ENCODE measurements at regions not wholly inside any gene's neighbourhood (a gene's known extent, or its start where the extent isn't known, plus 50 kb on each side); places are given as distances from the start of the nearest gene placed in this dataset.
"Not testable (repeated sequence)": the region's sequence is repeated elsewhere in the genome, so short reads cannot be mapped to it uniquely, and the experiment has no call there.

DNA sequence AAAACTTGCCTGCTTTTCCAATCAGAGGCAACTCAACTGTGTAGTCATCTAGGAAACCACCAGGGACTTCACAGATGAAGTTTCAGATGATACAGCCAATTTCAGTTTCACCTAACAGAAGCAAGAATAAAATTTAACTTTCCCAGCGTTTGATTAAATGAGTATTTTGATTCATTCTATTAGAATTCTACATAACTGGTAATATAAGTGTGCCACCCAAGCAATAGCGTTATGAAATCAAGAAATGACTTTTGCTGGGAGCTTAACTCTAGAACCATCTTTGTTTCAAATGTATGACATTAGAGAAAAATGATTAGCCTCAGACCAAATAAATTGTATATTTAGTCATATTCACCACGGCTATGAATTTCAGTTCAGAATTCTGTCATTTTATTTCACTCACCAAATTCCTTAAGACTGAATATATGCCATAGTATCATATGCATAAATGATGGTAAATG lies 239.3 kb downstream of the NRIP1 start:
- no peaks in the 10 kb centered on the region for H3K4me1 ChIP-seq (ENCODE audit: control insufficient read depth, insufficient read depth, low read length)
- H3K4me3 ChIP-seq (ENCODE audit: low read length): no peak overlapping the region
- no peaks in the 10 kb centered on the region for H3K27me3 ChIP-seq (ENCODE audit: control insufficient read depth, insufficient read depth)
- no peak for ATAC-seq
- intact Hi-C loops (cut with DNase I): no loop called here
- no peaks in the 10 kb centered on the region for H3K9me3 ChIP-seq (ENCODE audit: control insufficient read depth, low read length)
- DNase-seq: no peak
- no peak overlapping the region for H3K27ac ChIP-seq (ENCODE audit: low read length)
- 90% methylated on average over 3 of the region's 3 CpGs for WGBS

- H3K27ac ChIP-seq (ENCODE audit: low read length): no peak overlapping the region
Observed at GRCh38 chr21:14824126-14824525, 240.7 kb downstream of the NRIP1 start.

GRCh38 chr21:14817311-14817710 lies 247.5 kb downstream of the NRIP1 start:
- intact Hi-C loops (cut with DNase I): no loop called here
- no peaks in the 10 kb centered on the region for H3K9me3 ChIP-seq (ENCODE audit: control insufficient read depth, low read length)
- WGBS: 42% methylated on average over 1 of the region's 1 CpG
- H3K27ac ChIP-seq (ENCODE audit: low read length): no peak overlapping the region
- no peak for ATAC-seq
- H3K27me3 ChIP-seq (ENCODE audit: control insufficient read depth, insufficient read depth): no peaks in the 10 kb centered on the region
- H3K4me1 ChIP-seq (ENCODE audit: control insufficient read depth, insufficient read depth, low read length): no peaks in the 10 kb centered on the region
- DNase-seq: no peak
- H3K4me3 ChIP-seq (ENCODE audit: low read length): no peak overlapping the region

More at GRCh38 chr21:14824126-14824525, 240.7 kb downstream of the NRIP1 start:
- 86% methylated on average over 3 of the region's 3 CpGs for WGBS
- Histone ChIP-seq H3K27me3 (ENCODE audit: control insufficient read depth, insufficient read depth) (no peaks in the 10 kb centered on the region), H3K4me3 (ENCODE audit: low read length) (no peak overlapping the region), H3K4me1 (ENCODE audit: control insufficient read depth, insufficient read depth, low read length) (no peaks in the 10 kb centered on the region), H3K9me3 (ENCODE audit: control insufficient read depth, low read length) (no peaks in the 10 kb centered on the region)
- no peak for ATAC-seq
- intact Hi-C loops (cut with DNase I): no loop called here
- no peak for DNase-seq

GRCh38 chr21:14814991-14815390 lies 249.8 kb downstream of the NRIP1 start:
- H3K27me3 ChIP-seq (ENCODE audit: control insufficient read depth, insufficient read depth): no peaks in the 10 kb centered on the region
- H3K9me3 ChIP-seq (ENCODE audit: control insufficient read depth, low read length): no peaks in the 10 kb centered on the region
- no peak overlapping the region for H3K27ac ChIP-seq (ENCODE audit: low read length)
- H3K4me3 ChIP-seq (ENCODE audit: low read length): no peak overlapping the region
- no peaks in the 10 kb centered on the region for H3K4me1 ChIP-seq (ENCODE audit: control insufficient read depth, insufficient read depth, low read length)
- 78% methylated on average over 3 of the region's 3 CpGs for WGBS
- DNase-seq: no peak
- no peak for ATAC-seq
- intact Hi-C loops (cut with DNase I): no loop called here

DNA sequence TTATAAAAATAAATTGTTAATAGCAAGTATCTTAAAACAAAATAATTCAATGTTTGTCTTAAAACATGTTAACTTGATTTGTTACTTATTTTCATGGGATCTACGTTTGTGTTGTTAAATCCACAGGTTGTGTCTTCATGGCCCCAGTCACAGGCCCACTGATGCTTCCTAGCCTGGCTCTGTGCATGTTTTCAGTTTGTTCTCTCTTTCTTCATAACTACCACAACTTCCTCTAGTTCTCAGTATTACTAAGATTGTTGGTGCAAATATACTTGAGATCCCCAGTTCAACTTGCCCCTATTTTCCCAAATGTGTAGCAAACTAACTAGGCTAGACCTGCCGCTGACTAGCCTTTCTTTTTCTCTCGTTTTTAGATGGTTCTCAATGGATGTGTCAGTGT lies 250.5 kb downstream of the NRIP1 start:
- 83% methylated on average over 3 of the region's 3 CpGs for WGBS
- Histone ChIP-seq H3K9me3 (ENCODE audit: control insufficient read depth, low read length) (no peaks in the 10 kb centered on the region), H3K4me3 (ENCODE audit: low read length) (no peak overlapping the region), H3K27ac (ENCODE audit: low read length) (no peak overlapping the region), H3K4me1 (ENCODE audit: control insufficient read depth, insufficient read depth, low read length) (no peaks in the 10 kb centered on the region), H3K27me3 (ENCODE audit: control insufficient read depth, insufficient read depth) (no peaks in the 10 kb centered on the region)
- intact Hi-C loops (cut with DNase I): no loop called here
- ATAC-seq: no peak
- no peak for DNase-seq

GRCh38 chr21:14804170-14804569 lies 258.1 kb upstream of the SAMSN1 start:
- H3K4me3 ChIP-seq (ENCODE audit: low read length); intact Hi-C loops (cut with DNase I); H3K27me3 ChIP-seq (ENCODE audit: control insufficient read depth, insufficient read depth); DNase-seq; H3K27ac ChIP-seq (ENCODE audit: low read length); H3K9me3 ChIP-seq (ENCODE audit: control insufficient read depth, low read length); H3K4me1 ChIP-seq (ENCODE audit: control insufficient read depth, insufficient read depth, low read length); ATAC-seq: not testable (repeated sequence)
- 69% methylated on average over 2 of the region's 2 CpGs for WGBS

DNA sequence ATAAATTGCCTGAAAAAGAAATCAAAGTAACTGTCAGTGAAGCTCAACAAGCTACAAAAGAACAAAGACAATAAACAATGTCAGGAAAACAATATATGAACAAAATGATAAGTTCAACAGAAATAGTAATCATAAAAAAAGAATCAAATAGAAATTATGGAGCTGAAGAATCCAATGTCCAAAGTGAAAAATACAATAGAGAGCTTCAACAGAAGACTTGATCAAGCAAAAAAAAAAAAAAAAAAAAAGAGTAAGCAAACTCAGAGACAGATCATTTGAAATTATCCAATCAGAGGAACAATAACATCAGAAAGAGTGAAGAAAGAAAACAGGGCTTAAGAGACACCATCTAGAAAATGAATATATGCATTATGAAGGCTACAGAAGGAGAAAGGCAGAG lies 251.4 kb upstream of the SAMSN1 start:
- Histone ChIP-seq H3K4me1 (ENCODE audit: control insufficient read depth, insufficient read depth, low read length) (no peaks in the 10 kb centered on the region), H3K27me3 (ENCODE audit: control insufficient read depth, insufficient read depth) (no peaks in the 10 kb centered on the region), H3K4me3 (ENCODE audit: low read length) (no peak overlapping the region), H3K9me3 (ENCODE audit: control insufficient read depth, low read length) (peaks cover 3% of the 10 kb centered on the region), H3K27ac (ENCODE audit: low read length) (no peak overlapping the region)
- no peak for ATAC-seq
- DNase-seq: no peak
- intact Hi-C loops (cut with DNase I): no loop called here

- ATAC-seq (no peak), DNase-seq (no peak)
- Histone ChIP-seq H3K9me3 (ENCODE audit: control insufficient read depth, low read length) (no peaks in the 10 kb centered on the region), H3K27ac (ENCODE audit: low read length) (no peak overlapping the region), H3K4me1 (ENCODE audit: control insufficient read depth, insufficient read depth, low read length) (no peaks in the 10 kb centered on the region), H3K4me3 (ENCODE audit: low read length) (no peak overlapping the region), H3K27me3 (ENCODE audit: control insufficient read depth, insufficient read depth) (no peaks in the 10 kb centered on the region)
- intact Hi-C loops (cut with DNase I): no loop called here
Observed at GRCh38 chr21:14787312-14787711, 241.2 kb upstream of the SAMSN1 start.

DNA sequence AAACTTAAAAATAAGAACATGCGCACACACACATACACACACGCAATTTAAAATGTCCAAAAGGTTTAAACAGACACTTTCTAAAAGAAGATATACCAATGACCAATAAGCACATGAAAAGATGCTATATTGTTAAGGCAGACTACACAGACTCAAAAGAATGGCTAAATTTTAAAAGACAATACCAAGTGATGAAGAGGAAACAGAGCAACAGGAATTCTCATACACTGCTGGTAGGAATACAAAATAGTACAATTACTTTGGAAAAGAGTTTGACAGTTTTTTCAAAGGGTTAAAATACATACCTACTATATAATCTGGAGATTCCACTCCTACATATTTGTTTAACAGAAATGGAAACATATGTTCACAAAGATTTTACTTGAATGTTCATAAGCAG lies 239.6 kb upstream of the SAMSN1 start:
- H3K4me3 ChIP-seq (ENCODE audit: low read length): no peak overlapping the region
- H3K9me3 ChIP-seq (ENCODE audit: control insufficient read depth, low read length): no peaks in the 10 kb centered on the region
- no peaks in the 10 kb centered on the region for H3K4me1 ChIP-seq (ENCODE audit: control insufficient read depth, insufficient read depth, low read length)
- ATAC-seq: no peak
- WGBS: 96% methylated on average over 2 of the region's 2 CpGs
- DNase-seq: no peak
- H3K27ac ChIP-seq (ENCODE audit: low read length): no peak overlapping the region
- H3K27me3 ChIP-seq (ENCODE audit: control insufficient read depth, insufficient read depth): no peaks in the 10 kb centered on the region
- intact Hi-C loops (cut with DNase I): no loop called here

- ATAC-seq: no peak
- Histone ChIP-seq H3K4me1 (ENCODE audit: control insufficient read depth, insufficient read depth, low read length) (no peaks in the 10 kb centered on the region), H3K9me3 (ENCODE audit: control insufficient read depth, low read length) (no peaks in the 10 kb centered on the region), H3K27ac (ENCODE audit: low read length) (no peak overlapping the region), H3K27me3 (ENCODE audit: control insufficient read depth, insufficient read depth) (no peaks in the 10 kb centered on the region), H3K4me3 (ENCODE audit: low read length) (no peak overlapping the region)
- intact Hi-C loops (cut with DNase I): no loop called here
- peak; percentile 35 to 65 (median 46) for DNase-seq
- WGBS: 28% methylated on average over 5 of the region's 5 CpGs
Observed at GRCh38 chr21:14773777-14774345, 227.7 kb upstream of the SAMSN1 start.

DNA sequence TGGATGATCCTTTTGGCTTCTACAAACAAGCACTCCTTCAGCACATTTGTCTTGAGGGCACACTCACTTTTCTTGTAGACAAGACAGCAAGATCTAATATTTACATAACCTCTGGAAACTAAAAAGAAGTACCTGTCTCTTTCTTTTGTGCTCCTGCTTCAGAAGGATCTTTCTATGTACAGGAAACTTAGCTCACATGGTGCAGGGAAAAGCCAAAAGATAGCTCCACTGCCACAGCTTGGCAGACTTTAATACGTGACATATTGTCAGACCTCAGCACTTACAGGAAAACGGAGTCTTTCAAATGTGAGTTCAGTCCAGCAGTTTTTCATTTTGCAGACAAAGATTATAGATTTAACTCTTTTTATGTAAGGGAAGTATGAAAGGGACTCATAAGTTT lies 225.5 kb upstream of the SAMSN1 start:
- no peaks in the 10 kb centered on the region for H3K4me1 ChIP-seq (ENCODE audit: control insufficient read depth, insufficient read depth, low read length)
- ATAC-seq (no peak), DNase-seq (no peak)
- no peak overlapping the region for H3K27ac ChIP-seq (ENCODE audit: low read length)
- 37% methylated on average over 2 of the region's 2 CpGs for WGBS
- intact Hi-C loops (cut with DNase I): no loop called here
- H3K27me3 ChIP-seq (ENCODE audit: control insufficient read depth, insufficient read depth): no peaks in the 10 kb centered on the region
- H3K4me3 ChIP-seq (ENCODE audit: low read length): no peak overlapping the region
- no peaks in the 10 kb centered on the region for H3K9me3 ChIP-seq (ENCODE audit: control insufficient read depth, low read length)

DNA sequence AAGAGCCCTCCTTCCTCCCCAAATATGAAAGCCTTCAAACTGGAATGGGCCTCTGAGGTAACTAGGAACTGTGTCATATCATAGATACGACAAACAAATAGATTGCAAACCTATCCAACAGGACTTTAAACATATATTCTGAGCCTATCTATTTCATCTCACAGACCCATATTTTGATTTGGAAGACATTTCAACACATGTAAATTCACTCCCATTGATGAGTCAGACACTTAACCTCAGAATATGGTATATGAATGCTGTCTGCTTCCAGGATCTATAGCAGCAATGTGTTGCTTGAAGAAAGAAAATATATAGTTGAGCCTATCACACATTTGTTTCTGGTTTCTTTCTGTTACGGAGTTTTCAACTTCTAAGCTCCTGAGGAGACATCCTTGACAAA lies 221.9 kb upstream of the SAMSN1 start:
- ATAC-seq: no peak
- Histone ChIP-seq H3K4me3 (ENCODE audit: low read length) (no peak overlapping the region), H3K9me3 (ENCODE audit: control insufficient read depth, low read length) (no peaks in the 10 kb centered on the region), H3K27me3 (ENCODE audit: control insufficient read depth, insufficient read depth) (no peaks in the 10 kb centered on the region), H3K27ac (ENCODE audit: low read length) (no peak overlapping the region), H3K4me1 (ENCODE audit: control insufficient read depth, insufficient read depth, low read length) (no peaks in the 10 kb centered on the region)
- no peak for DNase-seq
- 91% methylated on average over 2 of the region's 2 CpGs for WGBS
- intact Hi-C loops (cut with DNase I): no loop called here
